Astrocyte (in vitro differentiated cells and primary cell): ENCODE measurements at regions not wholly inside any gene's neighbourhood (a gene's known extent, or its start where the extent isn't known, plus 50 kb on each side); places are given as distances from the start of the nearest gene placed in this dataset.

ENCODE experiments used
- DNase-seq: peaks from one replicate; pipeline ENCODE4 v3.0.0-alpha.2; 2010; ENCODE audit warnings: low read depth
- FAIRE-seq: peaks from 2 replicates; lab custom pipeline; 2011; peaks lifted over from hg19 to GRCh38; lab: Jason Lieb, UNC
- H2AFZ ChIP-seq: 2 replicates; pipeline ENCODE4 v1.6.0; 2012; ENCODE audit warnings: low read depth, low read length, inconsistent platforms
- H3K27ac ChIP-seq: 2 replicates; pipeline ENCODE4 v1.5.1; 2011; ENCODE audit warnings: low read depth, low read length, inconsistent platforms
- H3K27me3 ChIP-seq: 2 replicates; pipeline ENCODE4 v1.6.0; 2011; ENCODE audit warnings: low read length, inconsistent platforms; ENCODE audit not compliant: insufficient read depth
- H3K36me3 ChIP-seq: 2 replicates; pipeline ENCODE4 v1.5.1; 2011; ENCODE audit warnings: low read length, inconsistent platforms; ENCODE audit not compliant: insufficient read depth
- H3K4me1 ChIP-seq: 2 replicates; pipeline ENCODE4 v1.5.1; 2011; ENCODE audit warnings: low read length, inconsistent platforms; ENCODE audit not compliant: insufficient read depth
- H3K4me2 ChIP-seq: 2 replicates; pipeline ENCODE4 v1.6.0; 2012; ENCODE audit warnings: low read length, inconsistent platforms
- H3K4me3 ChIP-seq: 2 replicates; pipeline ENCODE4 v1.5.1; 2011; ENCODE audit warnings: low read depth, mild to moderate bottlenecking, low read length, inconsistent platforms; ENCODE audit not compliant: insufficient read depth
- H3K79me2 ChIP-seq: 2 replicates; pipeline ENCODE4 v1.6.0; 2012; ENCODE audit warnings: mild to moderate bottlenecking, low read length, inconsistent platforms; ENCODE audit not compliant: insufficient read depth
- H3K9ac ChIP-seq: 2 replicates; pipeline ENCODE4 v1.6.0; 2012; ENCODE audit warnings: mild to moderate bottlenecking, low read length, inconsistent platforms
- H3K9me3 ChIP-seq: 2 replicates; pipeline ENCODE4 v1.5.1; 2012; ENCODE audit warnings: low read depth, mild to moderate bottlenecking, low read length, inconsistent platforms; ENCODE audit not compliant: insufficient read depth
- H4K20me1 ChIP-seq: 2 replicates; pipeline ENCODE4 v1.6.0; 2012; ENCODE audit warnings: low read length, inconsistent platforms; ENCODE audit not compliant: insufficient read depth
- H3K27ac Mint-ChIP-seq: one replicate; pipeline ENCODE4 v1.8.0; 2021; ENCODE audit warnings: mild to moderate bottlenecking, mixed read lengths; ENCODE audit not compliant: unreplicated experiment
- H3K27me3 Mint-ChIP-seq: one replicate; pipeline ENCODE4 v1.8.0; 2021; ENCODE audit warnings: low read depth, mixed read lengths; ENCODE audit not compliant: unreplicated experiment
- H3K36me3 Mint-ChIP-seq: one replicate; pipeline ENCODE4 v1.8.0; 2021; ENCODE audit warnings: low read depth, mixed read lengths; ENCODE audit not compliant: unreplicated experiment
- H3K4me1 Mint-ChIP-seq: one replicate; pipeline ENCODE4 v1.8.0; 2021; ENCODE audit warnings: low read depth, mixed read lengths; ENCODE audit not compliant: unreplicated experiment
- H3K4me3 Mint-ChIP-seq: one replicate; pipeline ENCODE4 v1.8.0; 2021; ENCODE audit warnings: mild to moderate bottlenecking, moderate library complexity, mixed read lengths; ENCODE audit not compliant: unreplicated experiment
- H3K9me3 Mint-ChIP-seq: one replicate; pipeline ENCODE4 v1.8.0; 2021; ENCODE audit warnings: mild to moderate bottlenecking, mixed read lengths; ENCODE audit not compliant: unreplicated experiment
- CTCF ChIP-seq: IDR thresholded peaks from 2 replicates; pipeline ENCODE4 v1.5.1; 2011; ENCODE audit warnings: low read depth, mild to moderate bottlenecking, inconsistent platforms, low read length, moderate library complexity; ENCODE audit not compliant: insufficient read depth
- EZH2 ChIP-seq: IDR thresholded peaks from 2 replicates; pipeline ENCODE4 v1.6.1; 2012; ENCODE audit warnings: mild to moderate bottlenecking, low read length, inconsistent platforms; ENCODE audit not compliant: insufficient read depth

GRCh38 chr3:153702106-153702505 is 419.1 kb upstream of the ARHGEF26 start:
- Mint-ChIP-seq H3K9me3 (no peaks in the 10 kb centered on the region), H3K4me3 (no peak overlapping the region), H3K36me3 (no peaks in the 10 kb centered on the region), H3K27me3 (no peaks in the 10 kb centered on the region), H3K27ac (no peak overlapping the region), H3K4me1 (no peaks in the 10 kb centered on the region)
- H3K27me3 ChIP-seq: no peaks in the 10 kb centered on the region
- FAIRE-seq (no peak), DNase-seq (no peak)
- TF ChIP-seq CTCF (no peak), EZH2 (no peak)
- no peak overlapping the region for H3K9ac ChIP-seq
- H3K9me3 ChIP-seq: no peaks in the 10 kb centered on the region
- H4K20me1 ChIP-seq: no peaks in the 10 kb centered on the region
- H3K36me3 ChIP-seq: no peaks in the 10 kb centered on the region
- no peaks in the 10 kb centered on the region for H3K79me2 ChIP-seq
- H3K4me1 ChIP-seq: no peaks in the 10 kb centered on the region
- H2AFZ ChIP-seq: no peak overlapping the region
- no peak overlapping the region for H3K27ac ChIP-seq
- no peak overlapping the region for H3K4me2 ChIP-seq
- no peak overlapping the region for H3K4me3 ChIP-seq

GRCh38 chr3:153704115-153704514 is 417.1 kb upstream of the ARHGEF26 start:
- Histone ChIP-seq H3K4me2 (no peak overlapping the region), H3K79me2 (no peaks in the 10 kb centered on the region), H3K36me3 (no peaks in the 10 kb centered on the region), H3K4me3 (no peak overlapping the region), H3K9ac (no peak overlapping the region), H4K20me1 (no peaks in the 10 kb centered on the region), H2AFZ (no peak overlapping the region), H3K27ac (no peak overlapping the region), H3K27me3 (no peaks in the 10 kb centered on the region), H3K4me1 (no peaks in the 10 kb centered on the region), H3K9me3 (no peaks in the 10 kb centered on the region)
- no peaks in the 10 kb centered on the region for H3K27me3 Mint-ChIP-seq
- FAIRE-seq (no peak), DNase-seq (no peak)
- H3K27ac Mint-ChIP-seq: no peak overlapping the region
- H3K9me3 Mint-ChIP-seq: no peaks in the 10 kb centered on the region
- no peaks in the 10 kb centered on the region for H3K36me3 Mint-ChIP-seq
- TF ChIP-seq CTCF: no peak
- H3K4me3 Mint-ChIP-seq: no peak overlapping the region
- no peaks in the 10 kb centered on the region for H3K4me1 Mint-ChIP-seq

- no peak for FAIRE-seq
- Histone ChIP-seq H3K4me3 (no peak overlapping the region), H2AFZ (no peak overlapping the region), H3K27ac (no peak overlapping the region), H3K4me1 (no peaks in the 10 kb centered on the region), H3K36me3 (no peaks in the 10 kb centered on the region), H3K27me3 (no peaks in the 10 kb centered on the region), H3K79me2 (no peaks in the 10 kb centered on the region), H3K4me2 (no peak overlapping the region), H4K20me1 (no peaks in the 10 kb centered on the region), H3K9me3 (no peaks in the 10 kb centered on the region), H3K9ac (no peak overlapping the region)
- H3K4me1 Mint-ChIP-seq: no peaks in the 10 kb centered on the region
- no peaks in the 10 kb centered on the region for H3K27me3 Mint-ChIP-seq
- no peak for DNase-seq
- H3K9me3 Mint-ChIP-seq: no peaks in the 10 kb centered on the region
- TF ChIP-seq EZH2: no peak
- no peak for TF ChIP-seq CTCF
- no peaks in the 10 kb centered on the region for H3K36me3 Mint-ChIP-seq
- no peak overlapping the region for H3K27ac Mint-ChIP-seq
- H3K4me3 Mint-ChIP-seq: no peak overlapping the region
Measured at GRCh38 chr3:153706706-153707105, 414.5 kb upstream of the ARHGEF26 start.
